Activated naive CD4-positive, alpha-beta T cell treated with anti-CD3 and anti-CD28 coated beads, Interleukin-2, amount 50 U/mL, for 24 hours (primary cell): ENCODE measurements at regions not wholly inside any gene's neighbourhood (a gene's known extent, or its start where the extent isn't known, plus 50 kb on each side); places are given as distances from the start of the nearest gene placed in this dataset.

ENCODE experiments used
- H3K27ac Mint-ChIP-seq: one replicate; pipeline ENCODE4 v1.8.0; 2021; ENCODE audit warnings: mild to moderate bottlenecking, mixed read lengths
- H3K27me3 Mint-ChIP-seq: one replicate; pipeline ENCODE4 v1.8.0; 2021; ENCODE audit warnings: mixed read lengths
- H3K36me3 Mint-ChIP-seq: one replicate; pipeline ENCODE4 v1.8.0; 2021; ENCODE audit warnings: mixed read lengths
- H3K4me1 Mint-ChIP-seq: one replicate; pipeline ENCODE4 v1.8.0; 2021; ENCODE audit warnings: mixed read lengths
- H3K4me3 Mint-ChIP-seq: one replicate; pipeline ENCODE4 v1.8.0; 2021; ENCODE audit warnings: mild to moderate bottlenecking, mixed read lengths
- H3K9me3 Mint-ChIP-seq: one replicate; pipeline ENCODE4 v1.8.0; 2021; ENCODE audit warnings: mixed read lengths

- Mint-ChIP-seq H3K27ac (no peak overlapping the region), H3K4me3 (no peak overlapping the region), H3K27me3 (no peaks in the 10 kb centered on the region), H3K4me1 (no peaks in the 10 kb centered on the region), H3K9me3 (no peaks in the 10 kb centered on the region), H3K36me3 (no peaks in the 10 kb centered on the region)
Measured at GRCh38 chr18:28408528-28408927, 231.6 kb upstream of the CDH2 start.

- Mint-ChIP-seq H3K36me3 (no peaks in the 10 kb centered on the region), H3K27me3 (no peaks in the 10 kb centered on the region), H3K9me3 (no peaks in the 10 kb centered on the region)
Measured at GRCh38 chr18:28407681-28408080, 230.8 kb upstream of the CDH2 start.

GRCh38 chr18:28406533-28406932, 229.6 kb upstream of the CDH2 start:
- peaks cover 8% of the 10 kb centered on the region for H3K9me3 Mint-ChIP-seq
- H3K27me3 Mint-ChIP-seq, result no peaks in the 10 kb centered on the region
- H3K4me3 Mint-ChIP-seq, result no peak overlapping the region
- H3K27ac Mint-ChIP-seq, result no peak overlapping the region
- H3K36me3 Mint-ChIP-seq, result no peaks in the 10 kb centered on the region
- no peaks in the 10 kb centered on the region for H3K4me1 Mint-ChIP-seq

More at GRCh38 chr18:28407681-28408080, 230.8 kb upstream of the CDH2 start:
- H3K4me1 Mint-ChIP-seq, result no peaks in the 10 kb centered on the region
- H3K4me3 Mint-ChIP-seq, result no peak overlapping the region
- H3K27ac Mint-ChIP-seq, result no peak overlapping the region

GRCh38 chr18:28404694-28405093, 227.8 kb upstream of the CDH2 start:
- no peaks in the 10 kb centered on the region for H3K4me1 Mint-ChIP-seq
- H3K27me3 Mint-ChIP-seq, result no peaks in the 10 kb centered on the region
- H3K36me3 Mint-ChIP-seq, result no peaks in the 10 kb centered on the region
- no peak overlapping the region for H3K27ac Mint-ChIP-seq
- no peak overlapping the region for H3K4me3 Mint-ChIP-seq
- H3K9me3 Mint-ChIP-seq, result peaks cover 8% of the 10 kb centered on the region

GRCh38 chr18:28399781-28400362, 222.9 kb upstream of the CDH2 start:
- H3K4me1 Mint-ChIP-seq, result no peaks in the 10 kb centered on the region
- H3K27ac Mint-ChIP-seq, result no peak overlapping the region
- peaks cover 13% of the 10 kb centered on the region for H3K9me3 Mint-ChIP-seq
- H3K4me3 Mint-ChIP-seq, result no peak overlapping the region
- no peaks in the 10 kb centered on the region for H3K36me3 Mint-ChIP-seq
- no peaks in the 10 kb centered on the region for H3K27me3 Mint-ChIP-seq

GRCh38 chr18:28398471-28398870, 221.5 kb upstream of the CDH2 start:
- no peak overlapping the region for H3K4me3 Mint-ChIP-seq
- H3K27ac Mint-ChIP-seq, result no peak overlapping the region
- no peaks in the 10 kb centered on the region for H3K36me3 Mint-ChIP-seq
- no peaks in the 10 kb centered on the region for H3K27me3 Mint-ChIP-seq
- H3K9me3 Mint-ChIP-seq, result peaks cover 13% of the 10 kb centered on the region
- H3K4me1 Mint-ChIP-seq, result no peaks in the 10 kb centered on the region

- Mint-ChIP-seq H3K4me1 (no peaks in the 10 kb centered on the region), H3K27me3 (no peaks in the 10 kb centered on the region), H3K27ac (no peak overlapping the region), H3K36me3 (no peaks in the 10 kb centered on the region), H3K9me3 (peaks cover 15% of the 10 kb centered on the region), H3K4me3 (no peak overlapping the region)
Measured at GRCh38 chr18:28390022-28390421, 213.1 kb upstream of the CDH2 start.

GRCh38 chr18:28382215-28382879, 205.4 kb upstream of the CDH2 start:
- H3K36me3 Mint-ChIP-seq, result no peaks in the 10 kb centered on the region
- H3K4me3 Mint-ChIP-seq, result no peak overlapping the region
- H3K27ac Mint-ChIP-seq, result no peak overlapping the region
- H3K4me1 Mint-ChIP-seq, result no peaks in the 10 kb centered on the region
- H3K9me3 Mint-ChIP-seq, result peaks cover 10% of the 10 kb centered on the region
- no peaks in the 10 kb centered on the region for H3K27me3 Mint-ChIP-seq

- no peaks in the 10 kb centered on the region for H3K36me3 Mint-ChIP-seq
- no peaks in the 10 kb centered on the region for H3K27me3 Mint-ChIP-seq
- no peaks in the 10 kb centered on the region for H3K9me3 Mint-ChIP-seq
- H3K27ac Mint-ChIP-seq, result no peak overlapping the region
- H3K4me1 Mint-ChIP-seq, result no peaks in the 10 kb centered on the region
- no peak overlapping the region for H3K4me3 Mint-ChIP-seq
Measured at GRCh38 chr18:28372186-28372585, 195.3 kb upstream of the CDH2 start.

- H3K27ac Mint-ChIP-seq, result no peak overlapping the region
- no peak overlapping the region for H3K4me3 Mint-ChIP-seq
- no peaks in the 10 kb centered on the region for H3K36me3 Mint-ChIP-seq
- H3K27me3 Mint-ChIP-seq, result no peaks in the 10 kb centered on the region
- peaks cover 14% of the 10 kb centered on the region for H3K9me3 Mint-ChIP-seq
- H3K4me1 Mint-ChIP-seq, result no peaks in the 10 kb centered on the region
Measured at GRCh38 chr18:28366676-28367075, 189.7 kb upstream of the CDH2 start.

- H3K27ac Mint-ChIP-seq, result no peak overlapping the region
- no peak overlapping the region for H3K4me3 Mint-ChIP-seq
- no peaks in the 10 kb centered on the region for H3K36me3 Mint-ChIP-seq
- H3K9me3 Mint-ChIP-seq, result peaks cover 14% of the 10 kb centered on the region
- no peaks in the 10 kb centered on the region for H3K4me1 Mint-ChIP-seq
- H3K27me3 Mint-ChIP-seq, result no peaks in the 10 kb centered on the region
Measured at GRCh38 chr18:28365411-28365831, 188.5 kb upstream of the CDH2 start.

- Mint-ChIP-seq H3K27ac (no peak overlapping the region), H3K9me3 (peaks cover 29% of the 10 kb centered on the region), H3K4me1 (no peaks in the 10 kb centered on the region), H3K27me3 (no peaks in the 10 kb centered on the region), H3K4me3 (no peak overlapping the region), H3K36me3 (no peaks in the 10 kb centered on the region)
Measured at GRCh38 chr18:28363124-28363523, 186.2 kb upstream of the CDH2 start.

- Mint-ChIP-seq H3K36me3 (no peaks in the 10 kb centered on the region), H3K27ac (no peak overlapping the region), H3K4me3 (no peak overlapping the region), H3K27me3 (no peaks in the 10 kb centered on the region), H3K9me3 (peaks cover 24% of the 10 kb centered on the region), H3K4me1 (no peaks in the 10 kb centered on the region)
Measured at GRCh38 chr18:28359176-28359575, 182.2 kb upstream of the CDH2 start.

GRCh38 chr18:28357766-28358401, 181.0 kb upstream of the CDH2 start:
- no peaks in the 10 kb centered on the region for H3K4me1 Mint-ChIP-seq
- no peaks in the 10 kb centered on the region for H3K27me3 Mint-ChIP-seq
- H3K27ac Mint-ChIP-seq, result no peak overlapping the region
- H3K36me3 Mint-ChIP-seq, result no peaks in the 10 kb centered on the region
- H3K4me3 Mint-ChIP-seq, result no peak overlapping the region
- peaks cover 24% of the 10 kb centered on the region for H3K9me3 Mint-ChIP-seq

- no peak overlapping the region for H3K27ac Mint-ChIP-seq
- no peaks in the 10 kb centered on the region for H3K36me3 Mint-ChIP-seq
- no peaks in the 10 kb centered on the region for H3K27me3 Mint-ChIP-seq
- no peaks in the 10 kb centered on the region for H3K4me1 Mint-ChIP-seq
- peaks cover 14% of the 10 kb centered on the region for H3K9me3 Mint-ChIP-seq
- no peak overlapping the region for H3K4me3 Mint-ChIP-seq
Measured at GRCh38 chr18:28350821-28351220, 173.9 kb upstream of the CDH2 start.

- no peaks in the 10 kb centered on the region for H3K4me1 Mint-ChIP-seq
- no peak overlapping the region for H3K4me3 Mint-ChIP-seq
- no peaks in the 10 kb centered on the region for H3K36me3 Mint-ChIP-seq
- H3K9me3 Mint-ChIP-seq, result peaks cover 5% of the 10 kb centered on the region
- H3K27ac Mint-ChIP-seq, result no peak overlapping the region
- H3K27me3 Mint-ChIP-seq, result no peaks in the 10 kb centered on the region
Measured at GRCh38 chr18:28342231-28342630, 165.3 kb upstream of the CDH2 start.
